ENCODE measurements at regions not wholly inside any gene's neighbourhood (a gene's known extent, or its start where the extent isn't known, plus 50 kb on each side); places are given as distances from the start of the nearest gene placed in this dataset.

GRCh38 chr18:75818383-75818782 lies 390.9 kb upstream of the SMIM21 start:
- Histone ChIP-seq H3K4me3 (ENCODE audit: insufficient read depth, low read depth, low read length) (no peak overlapping the region), H3K36me3 (replicated peaks; ENCODE audit: control insufficient read depth, insufficient read depth, low read length) (no peaks in the 10 kb centered on the region), H3K27me3 (ENCODE audit: control insufficient read depth, insufficient read depth, low read length) (no peaks in the 10 kb centered on the region)
- DNase-seq = no peak

GRCh38 chr18:75815767-75816166 lies 388.3 kb upstream of the SMIM21 start:
- H3K4me3 ChIP-seq (ENCODE audit: insufficient read depth, low read depth, low read length) = no peak overlapping the region
- DNase-seq = no peak

GRCh38 chr18:75812761-75813160 lies 385.3 kb upstream of the SMIM21 start:
- no peak for DNase-seq
- H3K4me3 ChIP-seq (ENCODE audit: insufficient read depth, low read depth, low read length) = no peak overlapping the region
- no peaks in the 10 kb centered on the region for H3K36me3 ChIP-seq (replicated peaks; ENCODE audit: control insufficient read depth, insufficient read depth, low read length)
- H3K27me3 ChIP-seq (ENCODE audit: control insufficient read depth, insufficient read depth, low read length) = no peaks in the 10 kb centered on the region

More at GRCh38 chr18:75815767-75816166, 388.3 kb upstream of the SMIM21 start:
- no peaks in the 10 kb centered on the region for H3K36me3 ChIP-seq (replicated peaks; ENCODE audit: control insufficient read depth, insufficient read depth, low read length)
- no peaks in the 10 kb centered on the region for H3K27me3 ChIP-seq (ENCODE audit: control insufficient read depth, insufficient read depth, low read length)

- H3K27me3 ChIP-seq (ENCODE audit: control insufficient read depth, insufficient read depth, low read length) = no peaks in the 10 kb centered on the region
- H3K4me3 ChIP-seq (ENCODE audit: insufficient read depth, low read depth, low read length) = no peak overlapping the region
- no peak for DNase-seq
- no peaks in the 10 kb centered on the region for H3K36me3 ChIP-seq (replicated peaks; ENCODE audit: control insufficient read depth, insufficient read depth, low read length)
Observed at GRCh38 chr18:75810961-75811551, 383.6 kb upstream of the SMIM21 start.

- no peaks in the 10 kb centered on the region for H3K27me3 ChIP-seq (ENCODE audit: control insufficient read depth, insufficient read depth, low read length)
- H3K4me3 ChIP-seq (ENCODE audit: insufficient read depth, low read depth, low read length) = no peak overlapping the region
- no peaks in the 10 kb centered on the region for H3K36me3 ChIP-seq (replicated peaks; ENCODE audit: control insufficient read depth, insufficient read depth, low read length)
- no peak for DNase-seq
Observed at GRCh38 chr18:75810516-75810915, 383.0 kb upstream of the SMIM21 start.

- Histone ChIP-seq H3K27me3 (ENCODE audit: control insufficient read depth, insufficient read depth, low read length) (no peaks in the 10 kb centered on the region), H3K36me3 (replicated peaks; ENCODE audit: control insufficient read depth, insufficient read depth, low read length) (no peaks in the 10 kb centered on the region), H3K4me3 (ENCODE audit: insufficient read depth, low read depth, low read length) (no peak overlapping the region)
- DNase-seq = no peak
Observed at GRCh38 chr18:75809926-75810255, 382.4 kb upstream of the SMIM21 start.

- Histone ChIP-seq H3K4me3 (ENCODE audit: insufficient read depth, low read depth, low read length) (no peak overlapping the region), H3K27me3 (ENCODE audit: control insufficient read depth, insufficient read depth, low read length) (no peaks in the 10 kb centered on the region), H3K36me3 (replicated peaks; ENCODE audit: control insufficient read depth, insufficient read depth, low read length) (no peaks in the 10 kb centered on the region)
- no peak for DNase-seq
Observed at GRCh38 chr18:75809151-75809925, 381.8 kb upstream of the SMIM21 start.

- Histone ChIP-seq H3K4me3 (ENCODE audit: insufficient read depth, low read depth, low read length) (no peak overlapping the region), H3K36me3 (replicated peaks; ENCODE audit: control insufficient read depth, insufficient read depth, low read length) (no peaks in the 10 kb centered on the region), H3K27me3 (ENCODE audit: control insufficient read depth, insufficient read depth, low read length) (no peaks in the 10 kb centered on the region)
- no peak for DNase-seq
Observed at GRCh38 chr18:75805265-75805664, 377.8 kb upstream of the SMIM21 start.

- Histone ChIP-seq H3K36me3 (replicated peaks; ENCODE audit: control insufficient read depth, insufficient read depth, low read length) (no peaks in the 10 kb centered on the region), H3K4me3 (ENCODE audit: insufficient read depth, low read depth, low read length) (no peak overlapping the region), H3K27me3 (ENCODE audit: control insufficient read depth, insufficient read depth, low read length) (no peaks in the 10 kb centered on the region)
- no peak for DNase-seq
Observed at GRCh38 chr18:75802681-75803080, 375.2 kb upstream of the SMIM21 start.

- no peak overlapping the region for H3K4me3 ChIP-seq (ENCODE audit: insufficient read depth, low read depth, low read length)
- no peaks in the 10 kb centered on the region for H3K27me3 ChIP-seq (ENCODE audit: control insufficient read depth, insufficient read depth, low read length)
- H3K36me3 ChIP-seq (replicated peaks; ENCODE audit: control insufficient read depth, insufficient read depth, low read length) = no peaks in the 10 kb centered on the region
- DNase-seq = no peak
Observed at GRCh38 chr18:75801178-75801577, 373.7 kb upstream of the SMIM21 start.

- Histone ChIP-seq H3K36me3 (replicated peaks; ENCODE audit: control insufficient read depth, insufficient read depth, low read length) (no peaks in the 10 kb centered on the region), H3K27me3 (ENCODE audit: control insufficient read depth, insufficient read depth, low read length) (no peaks in the 10 kb centered on the region), H3K4me3 (ENCODE audit: insufficient read depth, low read depth, low read length) (no peak overlapping the region)
- no peak for DNase-seq
Observed at GRCh38 chr18:75800331-75800648, 372.8 kb upstream of the SMIM21 start.

- DNase-seq = no peak
- no peak overlapping the region for H3K4me3 ChIP-seq (ENCODE audit: insufficient read depth, low read depth, low read length)
- no peaks in the 10 kb centered on the region for H3K27me3 ChIP-seq (ENCODE audit: control insufficient read depth, insufficient read depth, low read length)
- no peaks in the 10 kb centered on the region for H3K36me3 ChIP-seq (replicated peaks; ENCODE audit: control insufficient read depth, insufficient read depth, low read length)
Observed at GRCh38 chr18:75799449-75800330, 372.2 kb upstream of the SMIM21 start.

GRCh38 chr18:75797046-75797445 lies 369.5 kb upstream of the SMIM21 start:
- H3K27me3 ChIP-seq (ENCODE audit: control insufficient read depth, insufficient read depth, low read length) = no peaks in the 10 kb centered on the region
- no peak for DNase-seq
- no peak overlapping the region for H3K4me3 ChIP-seq (ENCODE audit: insufficient read depth, low read depth, low read length)

GRCh38 chr18:75790796-75791195 lies 363.3 kb upstream of the SMIM21 start:
- Histone ChIP-seq H3K36me3 (replicated peaks; ENCODE audit: control insufficient read depth, insufficient read depth, low read length) (no peaks in the 10 kb centered on the region), H3K4me3 (ENCODE audit: insufficient read depth, low read depth, low read length) (no peak overlapping the region), H3K27me3 (ENCODE audit: control insufficient read depth, insufficient read depth, low read length) (no peaks in the 10 kb centered on the region)
- DNase-seq = no peak

More at GRCh38 chr18:75797046-75797445, 369.5 kb upstream of the SMIM21 start:
- no peaks in the 10 kb centered on the region for H3K36me3 ChIP-seq (replicated peaks; ENCODE audit: control insufficient read depth, insufficient read depth, low read length)

- no peaks in the 10 kb centered on the region for H3K27me3 ChIP-seq (ENCODE audit: control insufficient read depth, insufficient read depth, low read length)
- DNase-seq = no peak
- no peak overlapping the region for H3K4me3 ChIP-seq (ENCODE audit: insufficient read depth, low read depth, low read length)
- H3K36me3 ChIP-seq (replicated peaks; ENCODE audit: control insufficient read depth, insufficient read depth, low read length) = no peaks in the 10 kb centered on the region
Observed at GRCh38 chr18:75790111-75790510, 362.6 kb upstream of the SMIM21 start.
